NCI-H82 (cell line): ENCODE measurements at regions not wholly inside any gene's neighbourhood (a gene's known extent, or its start where the extent isn't known, plus 50 kb on each side); places are given as distances from the start of the nearest gene placed in this dataset.
A peak's percentile ranks its signal among the peaks of the same experiment; 100 is the strongest.
"Not testable (repeated sequence)": the region's sequence is repeated elsewhere in the genome, so short reads cannot be mapped to it uniquely, and the experiment has no call there.

Experiments used
- DNase-seq: peaks from one replicate; lab custom pipeline; 2025; lab: John Stamatoyannopoulos, UW

GRCh38 chr10:5576780-5577624 is 52.2 kb downstream of the CALML3 start:
- DNase-seq: peak; percentile 7

GRCh38 chr10:5580038-5580428 is 55.3 kb downstream of the CALML3 start:
- DNase-seq: not testable (repeated sequence)

- DNase-seq: no peak
Observed at GRCh38 chr10:5581670-5582566, 57.2 kb downstream of the CALML3 start.

GRCh38 chr10:5582736-5583135 is 58.0 kb downstream of the CALML3 start:
- DNase-seq: peak; percentile 4

DNA sequence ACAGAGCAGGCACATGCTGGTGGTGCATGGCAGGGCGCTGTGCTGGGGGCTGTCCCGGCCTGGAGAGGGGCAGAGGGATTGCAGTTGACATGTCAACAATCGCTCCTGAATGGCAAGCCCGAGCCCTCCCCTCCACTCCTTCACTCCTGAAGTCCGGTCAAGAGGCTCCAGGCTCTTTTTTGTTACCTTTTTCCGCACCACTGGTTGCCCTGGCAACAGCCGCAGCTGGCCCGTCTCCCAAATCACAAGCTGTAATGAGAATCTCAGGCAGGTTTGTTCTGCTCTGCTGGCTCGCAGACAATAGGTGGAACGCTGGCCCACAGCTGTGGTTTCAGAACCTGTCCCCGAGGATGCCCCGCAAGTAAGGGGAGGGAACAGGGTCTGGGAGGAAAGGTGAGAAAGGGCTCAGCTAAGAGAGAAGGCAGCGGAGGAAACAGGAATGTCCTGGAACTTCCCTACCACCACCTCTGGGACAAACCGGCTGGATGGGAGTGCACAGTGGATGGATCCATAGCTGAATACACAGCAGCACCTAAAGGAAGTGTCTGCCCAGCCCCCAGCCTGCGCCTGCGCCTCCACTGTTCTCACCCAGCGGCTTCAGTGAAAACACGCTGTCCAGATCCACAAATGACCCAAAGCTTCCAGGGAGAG is 58.9 kb downstream of the CALML3 start:
- DNase-seq: no peak

DNA sequence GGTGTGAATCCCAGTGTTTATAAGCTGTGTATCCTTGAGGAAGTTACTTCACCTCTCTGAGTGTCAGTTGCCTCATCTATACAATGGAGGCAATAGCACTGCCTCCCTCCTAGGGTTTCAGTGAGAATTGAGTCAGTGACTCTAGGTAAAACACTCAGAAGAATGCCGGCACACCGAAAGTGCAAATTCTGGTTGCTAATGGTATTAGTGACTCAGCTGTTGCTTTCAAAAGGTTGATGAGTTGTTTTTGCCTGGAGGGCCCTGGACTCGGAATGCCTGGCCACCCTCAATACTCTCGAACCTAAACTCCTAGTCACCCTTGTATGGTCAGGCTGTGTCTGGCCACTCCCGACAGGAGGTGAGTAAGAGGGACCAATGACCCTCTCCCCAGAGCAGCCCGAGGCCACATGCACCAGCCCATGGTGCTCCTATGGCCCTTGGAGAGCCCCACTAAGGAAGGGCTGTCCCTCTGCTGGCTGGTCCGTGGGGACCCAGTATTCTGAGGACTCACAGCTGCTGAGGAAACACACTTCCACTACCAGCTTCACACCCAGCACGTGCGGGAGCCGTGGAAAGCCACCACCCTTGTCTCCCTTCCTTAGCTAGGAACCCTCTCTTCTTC is 60.2 kb downstream of the CALML3 start:
- no peak for DNase-seq

DNA sequence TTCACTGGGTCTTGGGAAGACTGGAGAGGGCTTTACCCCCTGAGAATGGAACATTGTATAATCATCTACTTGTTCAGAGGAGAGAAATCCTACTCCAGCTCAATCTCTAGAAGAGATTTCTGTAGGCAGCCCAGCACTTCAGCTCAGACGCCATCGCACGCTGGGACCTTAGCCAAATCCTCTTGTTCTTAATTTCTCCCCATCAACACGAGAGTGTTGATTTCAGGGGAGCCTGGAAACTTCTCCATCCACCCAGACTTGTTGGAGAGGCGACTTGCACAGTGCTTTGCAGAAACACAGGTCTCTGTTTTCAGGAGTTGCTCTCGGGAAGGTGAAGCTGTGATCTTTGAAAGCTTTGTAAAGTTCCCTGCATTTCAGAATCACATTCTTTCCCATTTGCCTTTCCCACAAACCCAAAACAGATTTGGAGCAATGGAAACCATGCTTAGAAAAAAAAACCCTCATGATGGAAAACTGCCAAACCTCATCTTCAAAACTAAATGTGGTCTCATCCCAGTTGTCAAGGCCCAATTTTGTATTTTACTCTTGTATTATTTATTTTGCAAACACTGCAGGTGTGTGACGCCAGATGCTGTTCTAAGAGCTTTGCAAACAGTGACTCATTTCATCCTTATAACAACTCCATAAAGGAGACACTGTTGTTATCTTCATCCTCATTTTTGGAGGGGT is 60.9 kb downstream of the CALML3 start:
- no peak for DNase-seq

DNA sequence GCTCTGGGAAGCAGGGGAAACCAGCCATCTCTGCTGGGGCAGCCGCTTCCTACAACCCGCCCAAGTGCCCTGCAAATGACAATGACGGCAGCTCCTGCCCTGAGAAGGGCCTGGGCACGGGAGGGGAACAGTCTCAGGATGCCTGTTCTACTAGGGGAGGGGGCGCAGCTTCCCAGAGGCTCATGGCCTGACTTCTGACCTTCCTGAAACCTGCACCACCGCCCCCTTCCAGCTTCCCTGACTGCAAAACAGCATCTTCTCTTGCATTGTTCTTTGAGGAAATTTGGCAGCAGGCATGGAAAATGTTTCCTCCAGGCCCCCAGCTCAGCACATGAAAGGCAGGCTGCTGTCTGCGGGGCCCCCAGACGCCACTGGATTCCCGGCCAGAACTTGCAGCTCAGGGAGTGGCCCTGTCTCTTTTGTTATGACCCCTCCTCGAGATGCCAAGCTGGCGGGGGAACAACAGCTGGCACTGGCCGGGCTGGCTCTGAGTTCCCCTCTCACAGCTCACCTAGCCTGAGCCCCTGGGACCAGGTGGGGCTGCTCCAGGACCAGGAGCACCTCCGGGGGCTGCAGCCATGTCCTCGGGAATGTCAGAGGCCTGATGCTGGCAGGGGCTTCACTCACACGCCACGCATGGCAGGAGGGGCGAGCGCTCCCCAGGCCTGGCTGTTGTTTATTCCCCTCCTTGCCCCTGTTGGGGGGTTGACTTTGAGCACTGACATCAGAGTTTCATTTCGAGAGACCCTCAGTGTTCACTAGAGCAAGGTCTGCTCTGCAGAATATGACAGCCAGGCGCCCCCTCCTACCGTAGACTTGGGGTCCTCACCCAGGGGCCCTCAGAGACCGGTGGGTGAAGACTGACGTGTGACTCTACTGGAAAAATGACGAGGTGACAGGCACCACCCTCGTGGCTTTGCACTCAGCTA is 62.7 kb downstream of the CALML3 start:
- DNase-seq: no peak

- no peak for DNase-seq
Observed at GRCh38 chr10:5588080-5588453, 63.3 kb downstream of the CALML3 start.

GRCh38 chr10:5588603-5589002 is 63.8 kb downstream of the CALML3 start:
- DNase-seq: no peak
